Gastrocnemius medialis (tissue), 4 donors: ENCODE measurements at regions not wholly inside any gene's neighbourhood (a gene's known extent, or its start where the extent isn't known, plus 50 kb on each side); places are given as distances from the start of the nearest gene placed in this dataset.

ENCODE experiments used
- POLR2A ChIP-seq, 2 donors: fragments of 450-650 bp; IDR thresholded peaks; one replicate each; pipeline ENCODE4 v1.6.1; 2017; ENCODE audit warnings: antibody characterized with exemption in 2 of 2, mild to moderate bottlenecking in 2 of 2, moderate library complexity in 2 of 2
- TF ChIP-seq, protein P1 (sequence below), 5 experiments: fragments of 450-650 bp in 3 of 5; fragments of 200-600 bp in 2 of 5; sonication (generic) in 2 of 5; IDR thresholded peaks in 4 of 5; conservative IDR thresholded peaks in 1 of 5; 1 replicate in 4 of 5; 2 replicates in 1 of 5; pipeline ENCODE4 v1.5.1; 2016 to 2019; ENCODE audit warnings: antibody characterized with exemption in 5 of 5, mild to moderate bottlenecking in 3 of 5, moderate library complexity in 3 of 5

- TF ChIP-seq, protein P1, sequence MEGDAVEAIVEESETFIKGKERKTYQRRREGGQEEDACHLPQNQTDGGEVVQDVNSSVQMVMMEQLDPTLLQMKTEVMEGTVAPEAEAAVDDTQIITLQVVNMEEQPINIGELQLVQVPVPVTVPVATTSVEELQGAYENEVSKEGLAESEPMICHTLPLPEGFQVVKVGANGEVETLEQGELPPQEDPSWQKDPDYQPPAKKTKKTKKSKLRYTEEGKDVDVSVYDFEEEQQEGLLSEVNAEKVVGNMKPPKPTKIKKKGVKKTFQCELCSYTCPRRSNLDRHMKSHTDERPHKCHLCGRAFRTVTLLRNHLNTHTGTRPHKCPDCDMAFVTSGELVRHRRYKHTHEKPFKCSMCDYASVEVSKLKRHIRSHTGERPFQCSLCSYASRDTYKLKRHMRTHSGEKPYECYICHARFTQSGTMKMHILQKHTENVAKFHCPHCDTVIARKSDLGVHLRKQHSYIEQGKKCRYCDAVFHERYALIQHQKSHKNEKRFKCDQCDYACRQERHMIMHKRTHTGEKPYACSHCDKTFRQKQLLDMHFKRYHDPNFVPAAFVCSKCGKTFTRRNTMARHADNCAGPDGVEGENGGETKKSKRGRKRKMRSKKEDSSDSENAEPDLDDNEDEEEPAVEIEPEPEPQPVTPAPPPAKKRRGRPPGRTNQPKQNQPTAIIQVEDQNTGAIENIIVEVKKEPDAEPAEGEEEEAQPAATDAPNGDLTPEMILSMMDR (IDR thresholded peaks at IDR 0.05 in 4 of 5, conservative IDR thresholded peaks at IDR 0.05 in 1 of 5): no peak
- no peak for TF ChIP-seq POLR2A (IDR thresholded peaks at IDR 0.05)
These were observed 204.1 kb upstream of the LYZL1 start for GRCh38 chr10:29084681-29085307.
